ENCODE measurements at regions not wholly inside any gene's neighbourhood (a gene's known extent, or its start where the extent isn't known, plus 50 kb on each side); places are given as distances from the start of the nearest gene placed in this dataset.
A peak's percentile ranks its signal among the peaks of the same experiment; 100 is the strongest.

- Mint-ChIP-seq H3K9me3 (no peaks in the 10 kb centered on the region), H3K36me3 (ENCODE audit: low read depth) (no peaks in the 10 kb centered on the region), H3K4me3 (no peak overlapping the region), H3K4me1 (ENCODE audit: low read depth) (peaks cover 16% of the 10 kb centered on the region), H3K27ac (no peak overlapping the region), H3K27me3 (ENCODE audit: insufficient read depth) (peaks cover 12% of the 10 kb centered on the region)
- peak; percentile 44 for DNase-seq
- TF ChIP-seq CTCF (IDR thresholded peaks at IDR 0.05): no peak
These were observed 180.3 kb upstream of the GRB10 start for GRCh38 chr7:50962962-50963374.

- no peak for DNase-seq
- no peak for TF ChIP-seq CTCF (IDR thresholded peaks at IDR 0.05)
- H3K4me3 Mint-ChIP-seq: no peak overlapping the region
- no peak overlapping the region; the same call in 1 of the 2 replicates for H3K27ac Mint-ChIP-seq
- H3K36me3 Mint-ChIP-seq (ENCODE audit: low read depth): no peaks in the 10 kb centered on the region
- H3K9me3 Mint-ChIP-seq: no peaks in the 10 kb centered on the region
- H3K27me3 Mint-ChIP-seq (ENCODE audit: insufficient read depth): peaks cover 17% of the 10 kb centered on the region
- H3K4me1 Mint-ChIP-seq (ENCODE audit: low read depth): peaks cover 16% of the 10 kb centered on the region
These were observed 179.7 kb upstream of the GRB10 start for GRCh38 chr7:50962281-50962883.

- H3K27me3 Mint-ChIP-seq (ENCODE audit: insufficient read depth): peaks cover 20% of the 10 kb centered on the region
- H3K27ac Mint-ChIP-seq: no peak overlapping the region
- H3K9me3 Mint-ChIP-seq: no peaks in the 10 kb centered on the region
- DNase-seq: no peak
- TF ChIP-seq CTCF (IDR thresholded peaks at IDR 0.05): no peak
- H3K4me3 Mint-ChIP-seq: no peak overlapping the region
- peaks cover 16% of the 10 kb centered on the region for H3K4me1 Mint-ChIP-seq (ENCODE audit: low read depth)
- no peaks in the 10 kb centered on the region for H3K36me3 Mint-ChIP-seq (ENCODE audit: low read depth)
These were observed 178.1 kb upstream of the GRB10 start for GRCh38 chr7:50960621-50961310.

DNA sequence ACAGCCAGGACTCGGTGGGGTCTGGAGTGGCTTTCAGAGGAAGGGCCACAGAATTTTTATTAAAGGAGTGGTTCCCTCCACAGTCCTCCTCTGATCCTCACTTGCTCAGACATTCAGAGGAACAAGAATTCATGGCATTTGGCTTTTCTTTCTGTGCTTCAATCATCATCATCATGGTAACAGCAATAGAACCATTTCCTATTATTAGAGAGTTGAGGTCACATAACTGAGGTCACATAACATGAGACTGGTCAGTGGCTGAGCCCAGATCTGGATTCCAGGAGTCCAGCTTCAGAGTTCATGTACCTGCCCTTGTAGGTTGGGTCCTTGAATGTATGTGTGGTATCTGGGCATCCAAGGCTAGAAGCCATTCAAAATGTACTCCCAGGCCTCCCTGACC, 177.3 kb upstream of the GRB10 start:
- Mint-ChIP-seq H3K27me3 (ENCODE audit: insufficient read depth) (peaks cover 27% of the 10 kb centered on the region), H3K9me3 (no peaks in the 10 kb centered on the region), H3K4me1 (ENCODE audit: low read depth) (peaks cover 16% of the 10 kb centered on the region), H3K36me3 (ENCODE audit: low read depth) (no peaks in the 10 kb centered on the region), H3K4me3 (no peak overlapping the region), H3K27ac (no peak overlapping the region)
- no peak for DNase-seq
- no peak for TF ChIP-seq CTCF (IDR thresholded peaks at IDR 0.05)

GRCh38 chr7:50959560-50959959, 176.9 kb upstream of the GRB10 start:
- Mint-ChIP-seq H3K4me3 (no peak overlapping the region), H3K27ac (no peak overlapping the region), H3K27me3 (ENCODE audit: insufficient read depth) (peaks cover 27% of the 10 kb centered on the region), H3K36me3 (ENCODE audit: low read depth) (no peaks in the 10 kb centered on the region), H3K4me1 (ENCODE audit: low read depth) (peaks cover 16% of the 10 kb centered on the region), H3K9me3 (no peaks in the 10 kb centered on the region)
- DNase-seq: no peak
- no peak for TF ChIP-seq CTCF (IDR thresholded peaks at IDR 0.05)

All from HFFc6 (cell line).